ENCODE measurements at regions not wholly inside any gene's neighbourhood (a gene's known extent, or its start where the extent isn't known, plus 50 kb on each side); places are given as distances from the start of the nearest gene placed in this dataset.

DNA sequence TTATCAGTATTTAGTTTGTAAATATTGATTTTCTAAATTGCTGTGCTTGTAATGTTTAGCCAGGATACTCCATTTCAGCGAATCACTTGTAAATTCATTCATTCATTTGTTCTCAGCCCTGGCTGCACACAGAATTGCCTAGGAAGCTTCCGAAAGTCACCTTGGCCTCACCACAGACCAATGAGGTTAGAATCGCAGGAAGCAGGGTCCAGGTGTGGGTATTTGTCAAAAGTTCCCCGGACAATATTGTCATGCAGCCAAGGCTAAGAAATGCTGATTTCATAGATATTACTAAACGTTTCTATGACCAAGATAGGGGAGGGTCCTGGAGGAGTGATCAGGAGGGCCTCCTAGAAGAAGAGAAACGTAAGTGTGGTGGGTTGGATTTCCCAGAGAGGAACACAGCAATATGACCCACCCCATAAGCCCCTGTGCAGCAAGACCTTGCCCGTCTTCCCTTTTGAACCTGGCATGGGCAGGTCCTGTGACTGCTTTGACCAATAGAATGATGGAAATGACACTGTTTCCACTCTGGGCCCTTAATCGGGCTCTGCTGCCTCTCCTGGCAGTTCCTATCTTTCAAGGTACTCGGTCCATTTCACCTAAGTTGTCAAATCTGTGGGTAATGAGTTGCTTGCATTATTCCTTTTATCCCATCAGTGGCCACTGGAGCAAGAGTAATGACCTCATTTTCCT, 238.7 kb downstream of the FOXL1 start:
- no peaks in the 10 kb centered on the region for H3K4me1 ChIP-seq
- intact Hi-C loops (cut with DNase I): no loop called here
- H3K36me3 ChIP-seq: no peaks in the 10 kb centered on the region
- DNase-seq (no peak), ATAC-seq (no peak)
- no peaks in the 10 kb centered on the region for H3K9me3 ChIP-seq
- peaks cover 5% of the 10 kb centered on the region for H3K27me3 ChIP-seq
- TF ChIP-seq, protein P1, sequence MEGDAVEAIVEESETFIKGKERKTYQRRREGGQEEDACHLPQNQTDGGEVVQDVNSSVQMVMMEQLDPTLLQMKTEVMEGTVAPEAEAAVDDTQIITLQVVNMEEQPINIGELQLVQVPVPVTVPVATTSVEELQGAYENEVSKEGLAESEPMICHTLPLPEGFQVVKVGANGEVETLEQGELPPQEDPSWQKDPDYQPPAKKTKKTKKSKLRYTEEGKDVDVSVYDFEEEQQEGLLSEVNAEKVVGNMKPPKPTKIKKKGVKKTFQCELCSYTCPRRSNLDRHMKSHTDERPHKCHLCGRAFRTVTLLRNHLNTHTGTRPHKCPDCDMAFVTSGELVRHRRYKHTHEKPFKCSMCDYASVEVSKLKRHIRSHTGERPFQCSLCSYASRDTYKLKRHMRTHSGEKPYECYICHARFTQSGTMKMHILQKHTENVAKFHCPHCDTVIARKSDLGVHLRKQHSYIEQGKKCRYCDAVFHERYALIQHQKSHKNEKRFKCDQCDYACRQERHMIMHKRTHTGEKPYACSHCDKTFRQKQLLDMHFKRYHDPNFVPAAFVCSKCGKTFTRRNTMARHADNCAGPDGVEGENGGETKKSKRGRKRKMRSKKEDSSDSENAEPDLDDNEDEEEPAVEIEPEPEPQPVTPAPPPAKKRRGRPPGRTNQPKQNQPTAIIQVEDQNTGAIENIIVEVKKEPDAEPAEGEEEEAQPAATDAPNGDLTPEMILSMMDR (IDR thresholded peaks at IDR 0.05): no peak
- H3K4me3 ChIP-seq: no peak overlapping the region
- no peak overlapping the region for H3K27ac ChIP-seq

DNA sequence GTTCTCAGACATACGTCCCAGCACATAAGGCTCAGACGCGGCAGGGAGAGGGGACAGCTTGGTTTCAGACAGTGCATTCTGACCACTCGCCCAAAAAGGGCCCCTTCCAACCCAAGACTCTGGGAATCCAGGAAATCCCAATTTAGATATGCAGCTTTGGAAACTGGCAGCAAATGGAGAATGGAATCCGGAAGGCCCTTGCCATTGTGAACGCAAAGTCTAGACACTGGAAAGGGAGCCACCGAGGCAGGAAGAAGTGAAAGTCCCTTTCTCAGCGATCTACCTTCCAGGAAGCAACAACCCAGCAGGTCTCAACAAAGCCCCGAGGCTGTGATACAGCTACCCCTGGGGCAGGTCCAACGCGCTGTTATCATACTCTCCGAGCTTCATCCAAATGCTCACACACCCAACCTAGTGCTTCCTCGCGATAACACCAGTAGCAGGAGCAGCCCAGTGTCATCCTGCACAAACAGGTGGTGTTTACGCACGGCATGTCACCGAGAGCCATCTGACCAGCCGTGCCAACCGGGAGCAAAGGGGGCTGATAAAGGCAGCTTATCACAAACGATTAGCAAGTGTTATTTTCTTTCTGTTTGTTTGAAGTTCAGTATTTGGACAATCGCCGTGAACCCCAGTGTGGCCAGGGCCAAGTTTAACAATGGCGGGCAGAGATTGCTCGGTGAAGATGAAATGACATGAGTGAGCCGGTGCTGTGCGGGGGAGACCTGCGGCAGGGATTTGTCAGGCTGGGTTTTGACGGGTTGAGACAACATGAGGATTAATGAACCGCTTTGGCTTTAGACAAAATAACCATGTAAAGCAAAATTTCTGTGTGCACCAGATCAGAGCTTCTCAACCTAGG, 240.6 kb downstream of the FOXL1 start:
- H3K27me3 ChIP-seq: peaks cover 5% of the 10 kb centered on the region
- no peak overlapping the region for H3K27ac ChIP-seq
- intact Hi-C loops (cut with DNase I): no loop called here
- no peaks in the 10 kb centered on the region for H3K9me3 ChIP-seq
- DNase-seq (no peak), ATAC-seq (no peak)
- H3K4me1 ChIP-seq: no peaks in the 10 kb centered on the region
- no peaks in the 10 kb centered on the region for H3K36me3 ChIP-seq
- TF ChIP-seq, protein P1 (IDR thresholded peaks at IDR 0.05): no peak
- H3K4me3 ChIP-seq: no peak overlapping the region

DNA sequence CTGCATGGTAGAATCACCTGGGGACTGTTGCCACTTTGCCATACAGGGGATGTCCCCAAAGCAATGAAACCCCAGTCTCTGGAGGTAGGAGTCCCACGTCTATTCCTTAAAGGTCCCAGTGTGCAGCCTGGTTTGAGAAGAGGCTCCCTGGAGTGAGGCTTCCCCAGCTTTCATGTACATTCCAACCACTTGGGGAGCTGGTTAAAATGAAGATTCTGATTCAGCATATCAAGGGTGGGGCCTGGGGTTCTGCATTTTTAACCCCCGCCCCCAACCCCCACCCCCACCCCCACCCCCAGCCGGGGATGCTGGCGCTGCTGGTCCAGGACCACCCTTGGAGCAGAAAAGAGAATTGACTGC, 241.2 kb downstream of the FOXL1 start:
- H3K27me3 ChIP-seq: peaks cover 5% of the 10 kb centered on the region
- TF ChIP-seq, protein P1 (IDR thresholded peaks at IDR 0.05): no peak
- no peak overlapping the region for H3K27ac ChIP-seq
- no peaks in the 10 kb centered on the region for H3K36me3 ChIP-seq
- H3K4me1 ChIP-seq: no peaks in the 10 kb centered on the region
- no peak for ATAC-seq
- H3K9me3 ChIP-seq: no peaks in the 10 kb centered on the region
- DNase-seq: no peak
- H3K4me3 ChIP-seq: no peak overlapping the region
- intact Hi-C loops (cut with DNase I): no loop called here

DNA sequence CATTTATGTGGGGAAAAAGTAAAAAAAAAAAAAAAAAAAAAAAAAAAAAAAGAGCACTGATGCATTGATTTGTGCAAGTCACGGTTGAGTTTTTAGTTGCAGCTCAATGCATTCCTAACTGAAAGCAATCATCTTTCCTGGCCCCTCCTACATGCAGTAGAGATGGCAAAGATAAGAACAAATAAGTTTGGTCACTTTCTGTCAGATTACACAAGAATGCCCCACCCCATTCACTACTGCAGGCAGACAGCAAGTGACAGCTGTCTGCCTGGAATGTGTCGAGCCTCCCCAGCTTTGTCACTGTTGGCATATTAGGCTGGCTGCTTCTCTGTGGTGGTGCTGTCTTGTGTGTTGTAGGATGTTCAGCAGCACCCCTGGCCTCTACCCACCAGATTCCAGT, 243.5 kb downstream of the FOXL1 start:
- Histone ChIP-seq H3K4me1 (no peaks in the 10 kb centered on the region), H3K27me3 (peaks cover 23% of the 10 kb centered on the region), H3K27ac (no peak overlapping the region), H3K36me3 (no peaks in the 10 kb centered on the region), H3K4me3 (no peak overlapping the region), H3K9me3 (no peaks in the 10 kb centered on the region)
- ATAC-seq (no peak), DNase-seq (no peak)
- intact Hi-C loops (cut with DNase I): no loop called here
- TF ChIP-seq, protein P1 (IDR thresholded peaks at IDR 0.05): no peak

DNA sequence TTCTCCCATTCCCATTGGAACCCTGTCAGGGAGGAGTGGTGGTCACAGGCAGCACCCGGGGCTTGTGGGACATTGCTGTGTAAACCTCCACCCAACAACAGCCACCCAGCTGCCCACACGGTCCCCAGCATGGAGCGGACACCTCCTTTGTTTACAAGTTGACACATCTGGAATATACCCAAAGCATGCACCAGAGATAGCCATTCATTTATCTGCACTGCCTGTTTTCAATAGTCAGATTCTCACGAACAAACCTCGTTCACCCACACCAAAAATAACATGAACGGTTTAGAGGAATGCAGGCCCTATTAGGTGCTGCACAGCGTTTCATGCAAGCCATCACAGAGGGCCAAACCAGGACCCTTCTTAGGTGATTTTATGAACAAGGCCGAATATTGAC, 244.8 kb downstream of the FOXL1 start:
- no peaks in the 10 kb centered on the region for H3K36me3 ChIP-seq
- ATAC-seq (no peak), DNase-seq (no peak)
- no peaks in the 10 kb centered on the region for H3K4me1 ChIP-seq
- no peak overlapping the region for H3K4me3 ChIP-seq
- intact Hi-C loops (cut with DNase I): no loop called here
- peaks cover 30% of the 10 kb centered on the region for H3K27me3 ChIP-seq
- TF ChIP-seq, protein P1 (IDR thresholded peaks at IDR 0.05): no peak
- H3K27ac ChIP-seq: no peak overlapping the region
- no peaks in the 10 kb centered on the region for H3K9me3 ChIP-seq

All from upper lobe of right lung (tissue), 1 donor.